H9 (cell line): ENCODE measurements at regions not wholly inside any gene's neighbourhood (a gene's known extent, or its start where the extent isn't known, plus 50 kb on each side); places are given as distances from the start of the nearest gene placed in this dataset.

Experiments
- DNase-seq: peaks from one replicate; pipeline ENCODE4 v3.0.0-alpha.2; 2017
- H2AFZ ChIP-seq: one replicate; pipeline ENCODE4 v1.6.1; 2013; ENCODE audit warnings: mild to moderate bottlenecking, low read length, control low read depth, moderate library complexity
- H2AK5ac ChIP-seq: 2 replicates; pipeline ENCODE4 v1.6.1; 2013; ENCODE audit warnings: low read length, control low read depth, mixed read lengths; ENCODE audit not compliant: insufficient read length
- H2BK120ac ChIP-seq: one replicate; pipeline ENCODE4 v1.6.1; 2013; ENCODE audit warnings: low read depth, mild to moderate bottlenecking, low read length, control low read depth, inconsistent platforms; ENCODE audit not compliant: poor library complexity, severe bottlenecking
- H2BK12ac ChIP-seq: 2 replicates; pipeline ENCODE4 v1.6.1; 2013; ENCODE audit warnings: low read length, control low read depth, mixed read lengths, low read depth; ENCODE audit not compliant: insufficient read length
- H2BK15ac ChIP-seq: 2 replicates; pipeline ENCODE4 v1.6.1; 2013; ENCODE audit warnings: low read depth, low read length, control low read depth
- H2BK20ac ChIP-seq: one replicate; pipeline ENCODE4 v1.6.1; 2013; ENCODE audit warnings: low read depth, mild to moderate bottlenecking, low read length, control low read depth, inconsistent platforms; ENCODE audit not compliant: poor library complexity, severe bottlenecking
- H2BK5ac ChIP-seq: 2 replicates; pipeline ENCODE4 v1.6.1; 2013; ENCODE audit warnings: low read length, control low read depth, mixed read lengths; ENCODE audit not compliant: insufficient read length
- H3K14ac ChIP-seq: 2 replicates; pipeline ENCODE4 v1.6.1; 2013; ENCODE audit warnings: low read length, control low read depth; ENCODE audit not compliant: insufficient read depth
- H3K18ac ChIP-seq: 2 replicates; pipeline ENCODE4 v1.6.1; 2013; ENCODE audit warnings: low read depth, mild to moderate bottlenecking, mixed read lengths, low read length, control low read depth; ENCODE audit not compliant: insufficient read length
- H3K23ac ChIP-seq: 2 replicates; pipeline ENCODE4 v1.6.1; 2013; ENCODE audit warnings: low read length, control low read depth, mixed read lengths, low read depth; ENCODE audit not compliant: insufficient read length
- H3K23me2 ChIP-seq: 2 replicates; pipeline ENCODE4 v1.6.1; 2013; ENCODE audit warnings: low read depth, mild to moderate bottlenecking, mixed read lengths, low read length, control low read depth; ENCODE audit not compliant: insufficient read length, poor library complexity, severe bottlenecking
- H3K27ac ChIP-seq: 2 replicates; pipeline ENCODE4 v1.5.1; 2013; ENCODE audit warnings: low read length, control low read depth, mixed read lengths, low read depth; ENCODE audit not compliant: insufficient read length
- H3K27me3 ChIP-seq: 2 replicates; pipeline ENCODE4 v1.6.1; 2013; ENCODE audit warnings: low read length, control low read depth, inconsistent platforms; ENCODE audit not compliant: insufficient read depth
- H3K4ac ChIP-seq: 2 replicates; pipeline ENCODE4 v1.6.1; 2013; ENCODE audit warnings: low read depth, mild to moderate bottlenecking, control low read depth, inconsistent platforms, low read length, moderate library complexity
- H3K4me1 ChIP-seq: 2 replicates; pipeline ENCODE4 v1.6.1; 2013; ENCODE audit warnings: low read length, control low read depth, inconsistent platforms; ENCODE audit not compliant: insufficient read depth
- H3K4me2 ChIP-seq: 2 replicates; pipeline ENCODE4 v1.6.1; 2013; ENCODE audit warnings: low read length, control low read depth, mixed read lengths; ENCODE audit not compliant: insufficient read length, insufficient read depth
- H3K56ac ChIP-seq: 2 replicates; pipeline ENCODE4 v1.6.1; 2013; ENCODE audit warnings: low read depth, mild to moderate bottlenecking, mixed read lengths, low read length, control low read depth; ENCODE audit not compliant: insufficient read length
- H3K79me1 ChIP-seq: 2 replicates; pipeline ENCODE4 v1.6.1; 2013; ENCODE audit warnings: low read depth, mild to moderate bottlenecking, moderate library complexity, low read length, control low read depth, inconsistent platforms; ENCODE audit not compliant: insufficient read depth, poor library complexity, severe bottlenecking
- H3K79me2 ChIP-seq: 2 replicates; pipeline ENCODE4 v1.6.1; 2013; ENCODE audit warnings: low read length, control low read depth, inconsistent platforms; ENCODE audit not compliant: insufficient read depth
- H3K9ac ChIP-seq: 2 replicates; pipeline ENCODE4 v1.6.1; 2013; ENCODE audit warnings: low read length, control low read depth, mixed read lengths; ENCODE audit not compliant: insufficient read length; ENCODE audit errors: extremely low read depth
- H3K9me3 ChIP-seq: one replicate; pipeline ENCODE4 v1.6.1; 2013; ENCODE audit warnings: low read depth, low read length, inconsistent platforms; ENCODE audit not compliant: control insufficient read depth
- H3T11ph ChIP-seq: one replicate; pipeline ENCODE4 v1.6.1; 2013; ENCODE audit warnings: mild to moderate bottlenecking, low read length, control low read depth, inconsistent platforms
- H4K20me1 ChIP-seq: one replicate; pipeline ENCODE4 v1.6.1; 2013; ENCODE audit not compliant: control insufficient read depth, insufficient read length, insufficient read depth
- H4K5ac ChIP-seq: 2 replicates; pipeline ENCODE4 v1.6.1; 2013; ENCODE audit warnings: low read depth, mild to moderate bottlenecking, mixed read lengths, low read length, control low read depth; ENCODE audit not compliant: insufficient read length
- H4K8ac ChIP-seq: replicated peaks from 2 replicates; pipeline ENCODE4 v1.6.1; 2013; ENCODE audit warnings: low read length, control low read depth, mixed read lengths, low read depth; ENCODE audit not compliant: insufficient read length
- H4K91ac ChIP-seq: 2 replicates; pipeline ENCODE4 v1.6.1; 2013; ENCODE audit warnings: low read depth, mild to moderate bottlenecking, moderate library complexity, mixed read lengths, low read length, control low read depth; ENCODE audit not compliant: insufficient read length
- H3K27ac Mint-ChIP-seq, 3 experiments: 2 replicates in 2 of 3; 3 replicates in 1 of 3; pipeline ENCODE4 v1.8.0; 2020 to 2021; ENCODE audit warnings: mixed read lengths in 3 of 3, mild to moderate bottlenecking in 1 of 3, moderate library complexity in 1 of 3
- H3K27me3 Mint-ChIP-seq: 2 replicates; pipeline ENCODE4 v1.8.0; 2021; ENCODE audit warnings: low read depth, mild to moderate bottlenecking, moderate library complexity, mixed read lengths
- H3K36me3 Mint-ChIP-seq, 3 experiments: 2 replicates in 2 of 3; 3 replicates in 1 of 3; pipeline ENCODE4 v1.8.0; 2020 to 2021; ENCODE audit warnings: low read depth in 3 of 3, mixed read lengths in 3 of 3; ENCODE audit not compliant: insufficient read depth in 1 of 3
- H3K4me1 Mint-ChIP-seq, 2 experiments: 2 replicates each; pipeline ENCODE4 v1.8.0; 2020; ENCODE audit warnings: mixed read lengths in 2 of 2
- H3K4me3 Mint-ChIP-seq, 2 experiments: 2 replicates in 1 of 2; 3 replicates in 1 of 2; pipeline ENCODE4 v1.8.0; 2020 to 2021; ENCODE audit warnings: mild to moderate bottlenecking in 2 of 2, mixed read lengths in 2 of 2, moderate library complexity in 1 of 2
- H3K9me3 Mint-ChIP-seq, 2 experiments: 2 replicates in 1 of 2; 3 replicates in 1 of 2; pipeline ENCODE4 v1.8.0; 2020; ENCODE audit warnings: mild to moderate bottlenecking in 2 of 2, mixed read lengths in 2 of 2, moderate library complexity in 1 of 2
- WGBS: extraction: QIAGEN DNeasy Blood & Tissue Kit; methylation state at CpG from one replicate; pipeline ENCODE4 v1.1.7; 2013; ENCODE audit warnings: missing lambda C conversion rate, low lambda C conversion rate, mixed read lengths; ENCODE audit not compliant: insufficient read length; ENCODE audit errors: extremely low coverage; 5-methylcytosine and 5-hydroxymethylcytosine counted together
- TF ChIP-seq, protein P1 (sequence below): fragments of 200-600 bp; sonication (generic); conservative IDR thresholded peaks from 3 replicates; pipeline ENCODE4 v1.8.0; 2021; ENCODE audit warnings: antibody characterized with exemption, mild to moderate bottlenecking

DNA sequence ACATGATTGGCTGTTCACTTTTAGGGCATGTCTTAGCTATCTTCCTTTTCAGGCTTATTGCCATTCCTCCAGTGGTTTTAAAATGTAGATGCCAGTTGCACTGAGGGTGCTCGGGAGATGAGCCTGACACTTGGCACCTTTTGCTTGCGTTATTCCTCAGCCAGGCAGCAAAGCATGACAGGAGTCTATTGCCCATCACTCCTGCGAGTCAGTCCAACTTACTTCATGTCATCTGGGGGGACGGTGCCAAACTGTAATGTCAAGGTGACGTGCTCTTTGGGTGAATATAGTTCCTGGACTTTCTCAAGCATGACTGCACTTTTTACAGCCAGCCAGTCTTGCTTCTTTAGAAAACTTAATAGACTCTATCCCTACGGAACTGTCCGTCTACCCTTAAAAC, 406.0 kb upstream of the C2CD4B start:
- Histone ChIP-seq H3T11ph (no peak overlapping the region), H3K4me1 (no peaks in the 10 kb centered on the region), H3K14ac (no peak overlapping the region), H3K18ac (no peak overlapping the region), H3K79me2 (no peaks in the 10 kb centered on the region), H4K5ac (no peak overlapping the region), H3K9ac (no peak overlapping the region), H3K4ac (no peak overlapping the region), H3K9me3 (no peaks in the 10 kb centered on the region), H3K56ac (no peak overlapping the region), H4K91ac (no peak overlapping the region), H2BK120ac (no peak overlapping the region), H3K23ac (no peak overlapping the region), H2BK20ac (no peak overlapping the region), H4K20me1 (no peaks in the 10 kb centered on the region), H3K27ac (no peak overlapping the region), H2BK5ac (no peak overlapping the region), H3K27me3 (no peaks in the 10 kb centered on the region), H3K4me2 (no peak overlapping the region), H2AFZ (no peak overlapping the region), H2BK15ac (no peak overlapping the region), H2AK5ac (no peak overlapping the region), H2BK12ac (no peak overlapping the region), H4K8ac (no peak overlapping the region), H3K79me1 (no peaks in the 10 kb centered on the region), H3K23me2 (no peaks in the 10 kb centered on the region)
- Mint-ChIP-seq H3K36me3 (no peaks in the 10 kb centered on the region), H3K4me1 (peaks cover 18 to 27% of the 10 kb centered on the region in 2 experiments), H3K27ac (no peak overlapping the region), H3K4me3 (no peak overlapping the region), H3K9me3 (no peaks in the 10 kb centered on the region), H3K27me3 (no peaks in the 10 kb centered on the region; the same call in 1 of the 2 replicates)
- WGBS = 100% methylated on average over 2 of the region's 7 CpGs
- no peak for DNase-seq
- TF ChIP-seq, protein P1, sequence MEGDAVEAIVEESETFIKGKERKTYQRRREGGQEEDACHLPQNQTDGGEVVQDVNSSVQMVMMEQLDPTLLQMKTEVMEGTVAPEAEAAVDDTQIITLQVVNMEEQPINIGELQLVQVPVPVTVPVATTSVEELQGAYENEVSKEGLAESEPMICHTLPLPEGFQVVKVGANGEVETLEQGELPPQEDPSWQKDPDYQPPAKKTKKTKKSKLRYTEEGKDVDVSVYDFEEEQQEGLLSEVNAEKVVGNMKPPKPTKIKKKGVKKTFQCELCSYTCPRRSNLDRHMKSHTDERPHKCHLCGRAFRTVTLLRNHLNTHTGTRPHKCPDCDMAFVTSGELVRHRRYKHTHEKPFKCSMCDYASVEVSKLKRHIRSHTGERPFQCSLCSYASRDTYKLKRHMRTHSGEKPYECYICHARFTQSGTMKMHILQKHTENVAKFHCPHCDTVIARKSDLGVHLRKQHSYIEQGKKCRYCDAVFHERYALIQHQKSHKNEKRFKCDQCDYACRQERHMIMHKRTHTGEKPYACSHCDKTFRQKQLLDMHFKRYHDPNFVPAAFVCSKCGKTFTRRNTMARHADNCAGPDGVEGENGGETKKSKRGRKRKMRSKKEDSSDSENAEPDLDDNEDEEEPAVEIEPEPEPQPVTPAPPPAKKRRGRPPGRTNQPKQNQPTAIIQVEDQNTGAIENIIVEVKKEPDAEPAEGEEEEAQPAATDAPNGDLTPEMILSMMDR = no peak
